Transverse colon (tissue), 3 donors: ENCODE measurements at regions not wholly inside any gene's neighbourhood (a gene's known extent, or its start where the extent isn't known, plus 50 kb on each side); places are given as distances from the start of the nearest gene placed in this dataset.

Experiments used
- POLR2A ChIP-seq: fragments of 450-650 bp; IDR thresholded peaks from one replicate; pipeline ENCODE4 v1.6.1; 2016; ENCODE audit warnings: antibody characterized with exemption, mild to moderate bottlenecking, moderate library complexity
- TF ChIP-seq, protein P1 (sequence below), 5 experiments: fragments of 200-600 bp in 3 of 5; fragments of 450-650 bp in 2 of 5; sonication (generic) in 3 of 5; IDR thresholded peaks; 1 replicate in 2 of 5; 2 replicates in 3 of 5; pipeline ENCODE4 v1.5.1; 2016 to 2017; ENCODE audit warnings: antibody characterized with exemption in 5 of 5, inconsistent platforms in 3 of 5, mild to moderate bottlenecking in 2 of 5, moderate library complexity in 1 of 5

DNA sequence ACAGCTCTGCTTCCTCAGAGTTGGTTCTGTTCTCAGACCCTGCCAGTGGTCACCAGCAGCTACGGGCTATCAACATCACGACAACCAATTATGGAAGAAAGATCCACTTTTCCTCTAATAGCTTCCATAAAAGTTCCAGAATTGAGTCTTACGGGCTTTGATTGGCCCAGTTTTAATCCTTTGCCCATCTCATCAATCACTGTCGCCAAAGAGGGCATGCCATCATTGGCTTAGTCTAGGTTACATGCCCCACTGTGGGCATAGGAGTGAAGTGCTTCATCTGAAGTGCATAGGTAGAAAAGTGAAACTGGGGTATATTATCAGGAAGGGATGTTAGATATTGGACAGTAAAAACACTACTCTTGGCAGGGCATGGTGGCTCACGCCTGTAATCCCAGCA lies 76.6 kb upstream of the DHX40 start:
- TF ChIP-seq, protein P1, sequence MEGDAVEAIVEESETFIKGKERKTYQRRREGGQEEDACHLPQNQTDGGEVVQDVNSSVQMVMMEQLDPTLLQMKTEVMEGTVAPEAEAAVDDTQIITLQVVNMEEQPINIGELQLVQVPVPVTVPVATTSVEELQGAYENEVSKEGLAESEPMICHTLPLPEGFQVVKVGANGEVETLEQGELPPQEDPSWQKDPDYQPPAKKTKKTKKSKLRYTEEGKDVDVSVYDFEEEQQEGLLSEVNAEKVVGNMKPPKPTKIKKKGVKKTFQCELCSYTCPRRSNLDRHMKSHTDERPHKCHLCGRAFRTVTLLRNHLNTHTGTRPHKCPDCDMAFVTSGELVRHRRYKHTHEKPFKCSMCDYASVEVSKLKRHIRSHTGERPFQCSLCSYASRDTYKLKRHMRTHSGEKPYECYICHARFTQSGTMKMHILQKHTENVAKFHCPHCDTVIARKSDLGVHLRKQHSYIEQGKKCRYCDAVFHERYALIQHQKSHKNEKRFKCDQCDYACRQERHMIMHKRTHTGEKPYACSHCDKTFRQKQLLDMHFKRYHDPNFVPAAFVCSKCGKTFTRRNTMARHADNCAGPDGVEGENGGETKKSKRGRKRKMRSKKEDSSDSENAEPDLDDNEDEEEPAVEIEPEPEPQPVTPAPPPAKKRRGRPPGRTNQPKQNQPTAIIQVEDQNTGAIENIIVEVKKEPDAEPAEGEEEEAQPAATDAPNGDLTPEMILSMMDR (IDR thresholded peaks at IDR 0.05) = no peak
- TF ChIP-seq POLR2A = no peak
